Breast epithelium (tissue), 4 donors: ENCODE measurements at regions not wholly inside any gene's neighbourhood (a gene's known extent, or its start where the extent isn't known, plus 50 kb on each side); places are given as distances from the start of the nearest gene placed in this dataset.

Experiments used
- DNase-seq, 2 donors: peaks; one replicate each; pipeline ENCODE4 v3.0.0-alpha.2; 2019; ENCODE audit warnings: low spot score in 2 of 2
- H3K27ac ChIP-seq, 2 donors: fragments of 200-600 bp; sonication (generic) in 1 of 2; one replicate each; pipeline ENCODE4 v1.5.1; 2016 to 2019; ENCODE audit warnings: mild to moderate bottlenecking in 1 of 2
- H3K27me3 ChIP-seq, 2 donors: fragments of 200-600 bp; sonication (generic) in 1 of 2; one replicate each; pipeline versions ENCODE4 v1.5.1 to v1.6.0; 2017 to 2019; ENCODE audit warnings: control low read depth in 1 of 2, mild to moderate bottlenecking in 1 of 2
- H3K36me3 ChIP-seq: fragments of 200-600 bp; one replicate; pipeline ENCODE4 v1.5.1; 2019
- H3K4me1 ChIP-seq, 2 donors: fragments of 200-600 bp; sonication (generic); one replicate each; pipeline ENCODE4 v1.5.1; 2016 to 2019; ENCODE audit warnings: control low read depth in 1 of 2
- H3K4me3 ChIP-seq, 3 donors: fragments of 200-600 bp; sonication (generic); 1 replicate in 2 of 3; 2 replicates in 1 of 3; pipeline ENCODE4 v1.5.1; 2016 to 2019; ENCODE audit warnings: mild to moderate bottlenecking in 3 of 3, moderate library complexity in 2 of 3
- H3K9me3 ChIP-seq, 2 donors: fragments of 200-600 bp; sonication (generic) in 1 of 2; one replicate each; pipeline ENCODE4 v1.5.1; 2016 to 2019; ENCODE audit warnings: control low read depth in 1 of 2
- CTCF ChIP-seq, 3 donors: fragments of 450-650 bp; IDR thresholded peaks; one replicate each; pipeline ENCODE4 v1.5.1; 2016 to 2017; ENCODE audit warnings: antibody characterized with exemption in 3 of 3, mild to moderate bottlenecking in 3 of 3, moderate library complexity in 3 of 3
- POLR2A ChIP-seq: fragments of 450-650 bp; IDR thresholded peaks from one replicate; pipeline ENCODE4 v1.6.1; 2016; ENCODE audit warnings: antibody characterized with exemption, mild to moderate bottlenecking, moderate library complexity
- POLR2AphosphoS5 ChIP-seq, 3 donors: sonication (generic); formaldehyde crosslinking; IDR thresholded peaks; one replicate each; pipeline ENCODE4 v1.6.1; 2017; ENCODE audit warnings: antibody characterized with exemption in 3 of 3
- intact Hi-C: fragments of 100-400 bp; cut with DNase I; formaldehyde crosslinking; loops from one replicate; pipeline ENCODE4 v1.15.1; 2023; ENCODE audit warnings: low total_unique reads

GRCh38 chr1:244201750-244202149 is 150.7 kb downstream of the ZBTB18 start:
- H3K27ac ChIP-seq = no peak overlapping the region
- no peaks in the 10 kb centered on the region for H3K36me3 ChIP-seq
- H3K9me3 ChIP-seq = no peaks in the 10 kb centered on the region
- H3K4me3 ChIP-seq = no peak overlapping the region
- H3K4me1 ChIP-seq = no peaks in the 10 kb centered on the region
- TF ChIP-seq POLR2A = no peak
- intact Hi-C loops = loop anchor here (1.0 kb wide), 1 partner anchor 20 kb away; no protein-coding TSS in a partner anchor
- DNase-seq = no peak
- no peaks in the 10 kb centered on the region for H3K27me3 ChIP-seq

GRCh38 chr1:244204004-244204403 is 152.9 kb downstream of the ZBTB18 start:
- no peaks in the 10 kb centered on the region for H3K4me1 ChIP-seq
- no peaks in the 10 kb centered on the region for H3K27me3 ChIP-seq
- H3K36me3 ChIP-seq = no peaks in the 10 kb centered on the region
- DNase-seq = no peak
- TF ChIP-seq POLR2AphosphoS5 (IDR thresholded peaks at IDR 0.05) = no peak
- no peak for TF ChIP-seq POLR2A
- TF ChIP-seq CTCF (IDR thresholded peaks at IDR 0.05) = no peak
- H3K4me3 ChIP-seq = no peak overlapping the region
- intact Hi-C loops = no loop called here
- H3K27ac ChIP-seq = no peak overlapping the region
- H3K9me3 ChIP-seq = no peaks in the 10 kb centered on the region

- no peaks in the 10 kb centered on the region for H3K9me3 ChIP-seq
- H3K4me3 ChIP-seq = no peak overlapping the region
- H3K27me3 ChIP-seq = no peaks in the 10 kb centered on the region
- no peaks in the 10 kb centered on the region for H3K4me1 ChIP-seq
- TF ChIP-seq POLR2A = no peak
- TF ChIP-seq POLR2AphosphoS5 (IDR thresholded peaks at IDR 0.05) = no peak
- intact Hi-C loops = no loop called here
- DNase-seq = no peak
- H3K27ac ChIP-seq = no peak overlapping the region
- no peaks in the 10 kb centered on the region for H3K36me3 ChIP-seq
These were observed 154.1 kb downstream of the ZBTB18 start for GRCh38 chr1:244205171-244205570.

- no peak for DNase-seq
- TF ChIP-seq CTCF (IDR thresholded peaks at IDR 0.05) = no peak
- TF ChIP-seq POLR2A = no peak
- no peak for TF ChIP-seq POLR2AphosphoS5 (IDR thresholded peaks at IDR 0.05)
- Histone ChIP-seq H3K27me3 (no peaks in the 10 kb centered on the region), H3K9me3 (no peaks in the 10 kb centered on the region), H3K4me3 (no peak overlapping the region), H3K36me3 (no peaks in the 10 kb centered on the region), H3K27ac (no peak overlapping the region), H3K4me1 (no peaks in the 10 kb centered on the region)
- intact Hi-C loops = no loop called here
These were observed 154.8 kb downstream of the ZBTB18 start for GRCh38 chr1:244205906-244206305.

- intact Hi-C loops = no loop called here
- no peak for DNase-seq
- no peak overlapping the region for H3K27ac ChIP-seq
- H3K4me3 ChIP-seq = no peak overlapping the region
- TF ChIP-seq POLR2AphosphoS5 (IDR thresholded peaks at IDR 0.05) (no peak), POLR2A (no peak), CTCF (IDR thresholded peaks at IDR 0.05) (no peak)
- no peaks in the 10 kb centered on the region for H3K27me3 ChIP-seq
- H3K9me3 ChIP-seq = no peaks in the 10 kb centered on the region
- no peaks in the 10 kb centered on the region for H3K36me3 ChIP-seq
- H3K4me1 ChIP-seq = no peaks in the 10 kb centered on the region
These were observed 156.2 kb downstream of the ZBTB18 start for GRCh38 chr1:244207042-244207934.

GRCh38 chr1:244207935-244208244 is 156.8 kb downstream of the ZBTB18 start:
- Histone ChIP-seq H3K36me3 (no peaks in the 10 kb centered on the region), H3K27ac (no peak overlapping the region), H3K4me1 (no peaks in the 10 kb centered on the region), H3K9me3 (no peaks in the 10 kb centered on the region), H3K27me3 (no peaks in the 10 kb centered on the region), H3K4me3 (no peak overlapping the region)
- no peak for DNase-seq
- TF ChIP-seq POLR2A (no peak), CTCF (IDR thresholded peaks at IDR 0.05) (no peak), POLR2AphosphoS5 (IDR thresholded peaks at IDR 0.05) (no peak)
- intact Hi-C loops = no loop called here
